Peyer's patch (tissue), 4 donors: ENCODE measurements at regions not wholly inside any gene's neighbourhood (a gene's known extent, or its start where the extent isn't known, plus 50 kb on each side); places are given as distances from the start of the nearest gene placed in this dataset.

Experiments
- CTCF ChIP-seq, 6 experiments: fragments of 450-650 bp in 4 of 6; fragments of 200-600 bp in 2 of 6; sonication (generic) in 1 of 6; IDR thresholded peaks; one replicate each; pipeline ENCODE4 v1.5.1; 2017 to 2019; ENCODE audit warnings: antibody characterized with exemption in 6 of 6, mild to moderate bottlenecking in 3 of 6, moderate library complexity in 1 of 6
- POLR2A ChIP-seq, 2 donors: fragments of 450-650 bp; IDR thresholded peaks; one replicate each; pipeline ENCODE4 v1.5.1; 2017; ENCODE audit warnings: antibody characterized with exemption in 2 of 2, mild to moderate bottlenecking in 2 of 2, moderate library complexity in 2 of 2

DNA sequence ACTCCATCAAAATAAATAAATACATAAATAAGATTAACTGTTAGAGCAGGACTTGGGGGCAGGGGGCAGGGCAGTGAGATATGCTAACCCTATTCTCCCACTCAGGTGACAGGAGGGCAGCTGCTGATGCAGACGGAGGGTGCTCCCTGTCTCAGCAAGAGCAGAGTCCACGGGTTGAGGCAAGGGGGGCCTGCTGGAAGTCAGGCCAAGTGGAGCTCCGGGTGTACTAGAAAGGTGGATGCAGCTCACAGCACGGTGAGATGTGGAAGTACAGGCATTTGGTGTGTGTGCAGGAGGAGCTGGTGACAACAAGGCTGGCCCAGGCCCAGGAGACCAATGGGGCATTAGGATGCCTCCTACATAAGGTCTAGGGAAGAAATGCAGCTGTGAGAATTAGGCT, 467.3 kb upstream of the B3GAT1 start:
- TF ChIP-seq POLR2A (IDR thresholded peaks at IDR 0.05) (no peak), CTCF (IDR thresholded peaks at IDR 0.05) (no peak)
